ENCODE measurements at regions not wholly inside any gene's neighbourhood (a gene's known extent, or its start where the extent isn't known, plus 50 kb on each side); places are given as distances from the start of the nearest gene placed in this dataset.

GRCh38 chr6:14804785-14805210 lies 441.1 kb upstream of the JARID2 start:
- peaks cover 8% of the 10 kb centered on the region for H3K4me1 Mint-ChIP-seq
- H3K4me1 ChIP-seq (ENCODE audit: insufficient read depth) = peaks cover 10% of the 10 kb centered on the region
- peaks cover 9% of the 10 kb centered on the region for H3K27me3 Mint-ChIP-seq (ENCODE audit: insufficient read depth, low read depth, poor library complexity)
- no peak overlapping the region for H3K4me3 ChIP-seq
- H3K9me2 ChIP-seq (ENCODE audit: insufficient read depth) = no peaks in the 10 kb centered on the region; the same call in 1 of the 2 replicates
- H3K79me2 ChIP-seq (replicated peaks; ENCODE audit: insufficient read depth) = no peaks in the 10 kb centered on the region
- no peaks in the 10 kb centered on the region for H3K36me3 ChIP-seq (ENCODE audit: insufficient read depth)
- peaks cover 20% of the 10 kb centered on the region for H3K36me3 Mint-ChIP-seq (ENCODE audit: low read depth)
- H2AFZ ChIP-seq = no peak overlapping the region
- peaks cover 15% of the 10 kb centered on the region for H3K9me3 Mint-ChIP-seq
- H3K27ac ChIP-seq (ENCODE audit: low read depth) = no peak overlapping the region
- no peak overlapping the region for H3K27ac Mint-ChIP-seq
- no peak overlapping the region for H3K4me2 ChIP-seq
- no peaks in the 10 kb centered on the region for H3F3A ChIP-seq (replicated peaks; ENCODE audit: low read depth)
- DNase-seq (ENCODE audit: low spot score) (no peak), ATAC-seq (no peak)
- no peak overlapping the region for H3K4me3 Mint-ChIP-seq
- TF ChIP-seq ZNF462 (CRISPR knock-in tag; IDR thresholded peaks at IDR 0.05) = no peak
- TF ChIP-seq POLR2AphosphoS5 (IDR thresholded peaks at IDR 0.05; ENCODE audit: low read depth) = no peak
- no peak for TF ChIP-seq ZNF114 (CRISPR knock-in tag; IDR thresholded peaks at IDR 0.05)
- H4K20me1 ChIP-seq (replicated peaks; ENCODE audit: insufficient read depth) = no peaks in the 10 kb centered on the region
- no peaks in the 10 kb centered on the region for H3K27me3 ChIP-seq (ENCODE audit: insufficient read depth)

GRCh38 chr6:14806101-14806500 lies 439.8 kb upstream of the JARID2 start:
- H3K4me3 ChIP-seq = no peak overlapping the region
- no peak overlapping the region for H3K4me2 ChIP-seq
- peaks cover 9% of the 10 kb centered on the region for H3K27me3 Mint-ChIP-seq (ENCODE audit: insufficient read depth, low read depth, poor library complexity)
- no peaks in the 10 kb centered on the region for H4K20me1 ChIP-seq (replicated peaks; ENCODE audit: insufficient read depth)
- H3K4me3 Mint-ChIP-seq = no peak overlapping the region
- H3K27me3 ChIP-seq (ENCODE audit: insufficient read depth) = no peaks in the 10 kb centered on the region
- H3K4me1 Mint-ChIP-seq = peaks cover 9% of the 10 kb centered on the region
- no peaks in the 10 kb centered on the region for H3K36me3 ChIP-seq (ENCODE audit: insufficient read depth)
- no peaks in the 10 kb centered on the region for H3K79me2 ChIP-seq (replicated peaks; ENCODE audit: insufficient read depth)
- DNase-seq (ENCODE audit: low spot score) = no peak
- peaks cover 11% of the 10 kb centered on the region for H3K9me3 Mint-ChIP-seq
- no peak overlapping the region for H3K27ac ChIP-seq (ENCODE audit: low read depth)
- H2AFZ ChIP-seq = no peak overlapping the region
- H3K27ac Mint-ChIP-seq = no peak overlapping the region
- H3F3A ChIP-seq (replicated peaks; ENCODE audit: low read depth) = no peaks in the 10 kb centered on the region
- H3K4me1 ChIP-seq (ENCODE audit: insufficient read depth) = peaks cover 10% of the 10 kb centered on the region
- no peaks in the 10 kb centered on the region; the same call in 1 of the 2 replicates for H3K9me2 ChIP-seq (ENCODE audit: insufficient read depth)
- ATAC-seq = no peak
- H3K36me3 Mint-ChIP-seq (ENCODE audit: low read depth) = peaks cover 16% of the 10 kb centered on the region
- TF ChIP-seq STAT1 (IDR thresholded peaks at IDR 0.05; ENCODE audit: unreplicated experiment) = no peak
- TF ChIP-seq ZNF114 (CRISPR knock-in tag; IDR thresholded peaks at IDR 0.05) = no peak
- TF ChIP-seq CREB1 (CRISPR knock-in tag; IDR thresholded peaks at IDR 0.05; ENCODE audit: low read depth) = no peak
- no peak for TF ChIP-seq NANOG (IDR thresholded peaks at IDR 0.05; ENCODE audit: borderline replicate concordance)
- no peak for TF ChIP-seq POLR2AphosphoS5 (IDR thresholded peaks at IDR 0.05; ENCODE audit: low read depth)
- no peak for TF ChIP-seq ETS1 (IDR thresholded peaks at IDR 0.05)
- no peak for TF ChIP-seq EZH2 (IDR thresholded peaks at IDR 0.05; ENCODE audit: low read depth, unreplicated experiment)
- no peak for TF ChIP-seq EZH2phosphoT487 (IDR thresholded peaks at IDR 0.05; ENCODE audit: unreplicated experiment)
- TF ChIP-seq JUNB (IDR thresholded peaks at IDR 0.05; ENCODE audit: unreplicated experiment) = no peak
- TF ChIP-seq ZNF331 (CRISPR knock-in tag; IDR thresholded peaks at IDR 0.05; ENCODE audit: low read depth) = no peak
